Stomach (tissue), 8 donors: ENCODE measurements at regions not wholly inside any gene's neighbourhood (a gene's known extent, or its start where the extent isn't known, plus 50 kb on each side); places are given as distances from the start of the nearest gene placed in this dataset.
A peak's percentile ranks its signal among the peaks of the same experiment; 100 is the strongest.

Source experiments
- DNase-seq, 2 donors: peaks; one replicate each; pipeline versions ENCODE4 v3.0.0 to v3.0.0-alpha.2; 2013 to 2019
- H3K27ac ChIP-seq, 5 donors: fragments of 200-600 bp in 4 of 5; sonication (generic) in 4 of 5; one replicate each; pipeline ENCODE4 v1.5.1; 2013 to 2019; ENCODE audit warnings: mild to moderate bottlenecking in 1 of 5, moderate library complexity in 1 of 5
- H3K27me3 ChIP-seq, 3 donors: fragments of 200-600 bp; sonication (generic); one replicate each; pipeline ENCODE4 v1.5.1; 2017 to 2019; ENCODE audit warnings: mixed run types in 1 of 3
- H3K36me3 ChIP-seq, 4 donors: fragments of 200-600 bp; sonication (generic); 1 replicate in 3 of 4; 2 replicates in 1 of 4; pipeline ENCODE4 v1.5.1; 2016 to 2019
- H3K4me1 ChIP-seq, 4 donors: fragments of 200-600 bp; sonication (generic); one replicate each; pipeline ENCODE4 v1.5.1; 2016 to 2019
- H3K4me3 ChIP-seq, 4 donors: fragments of 200-600 bp; sonication (generic) in 3 of 4; one replicate each; pipeline ENCODE4 v1.5.1; 2016 to 2019; ENCODE audit warnings: mild to moderate bottlenecking in 1 of 4
- H3K9me3 ChIP-seq, 4 donors: fragments of 200-600 bp; sonication (generic); one replicate each; pipeline ENCODE4 v1.5.1; 2016 to 2019
- CTCF ChIP-seq, 7 experiments: fragments of 450-650 bp in 4 of 7; fragments of 200-600 bp in 3 of 7; sonication (generic) in 3 of 7; IDR thresholded peaks; one replicate each; pipeline ENCODE4 v1.5.1; 2016 to 2019; ENCODE audit warnings: antibody characterized with exemption in 7 of 7, control low read depth in 2 of 7, mild to moderate bottlenecking in 1 of 7
- EP300 ChIP-seq: sonication (generic); formaldehyde crosslinking; IDR thresholded peaks from one replicate; pipeline ENCODE4 v1.6.1; 2017; ENCODE audit warnings: antibody characterized with exemption
- POLR2A ChIP-seq, 4 donors: fragments of 450-650 bp; IDR thresholded peaks; one replicate each; pipeline ENCODE4 v1.6.1; 2016; ENCODE audit warnings: antibody characterized with exemption in 4 of 4, control low read depth in 2 of 4, mild to moderate bottlenecking in 1 of 4, moderate library complexity in 1 of 4
- POLR2AphosphoS5 ChIP-seq, 3 donors: sonication (generic); formaldehyde crosslinking; IDR thresholded peaks; one replicate each; pipeline ENCODE4 v1.6.1; 2016; ENCODE audit warnings: antibody characterized with exemption in 3 of 3
- WGBS, 5 donors: extraction: QIAGEN DNeasy Blood & Tissue Kit in 3 of 5; methylation state at CpG; one replicate each; pipeline versions ENCODE4 v1.1.5 to v1.1.7; 2013 to 2018; 5-methylcytosine and 5-hydroxymethylcytosine counted together
- intact Hi-C: fragments of 100-400 bp; cut with DNase I; formaldehyde crosslinking; loops from one replicate; pipeline ENCODE4 v1.15.1; 2023; ENCODE audit warnings: low total_unique reads
- donor health status: healthy with polysubstance abuse.
- donor health status: Bipolar disorder and iron deficiency.
- donor health status: healthy.

GRCh38 chr2:11068079-11068741, 87.1 kb upstream of the SLC66A3 start:
- Histone ChIP-seq H3K27ac (no peak overlapping the region), H3K9me3 (no peaks in the 10 kb centered on the region), H3K36me3 (no peaks in the 10 kb centered on the region), H3K4me3 (no peak overlapping the region), H3K27me3 (peaks cover 0 to 30% (median 0%) of the 10 kb centered on the region in 3 donors), H3K4me1 (peaks cover 0 to 4% (median 0%) of the 10 kb centered on the region in 4 donors)
- intact Hi-C loops, result no loop called here
- DNase-seq, result no peak
- 83 to 90% (median 86%) methylated on average over 11 of the region's 11 CpGs for WGBS, 5 donors
- TF ChIP-seq POLR2A (IDR thresholded peaks at IDR 0.05), result no peak
- TF ChIP-seq CTCF (IDR thresholded peaks at IDR 0.05), result no peak
- no peak for TF ChIP-seq POLR2AphosphoS5 (IDR thresholded peaks at IDR 0.05)
- no peak for TF ChIP-seq EP300

- Histone ChIP-seq H3K27ac (no peak overlapping the region), H3K4me1 (peaks cover 0 to 12% (median 0%) of the 10 kb centered on the region in 4 donors), H3K4me3 (no peak overlapping the region), H3K27me3 (peaks cover 0 to 30% (median 0%) of the 10 kb centered on the region in 3 donors), H3K36me3 (no peaks in the 10 kb centered on the region), H3K9me3 (no peaks in the 10 kb centered on the region)
- WGBS, 5 donors, result 90 to 93% (median 92%) methylated on average over 9 to 13 of the region's 13 CpGs
- DNase-seq, result no peak
- TF ChIP-seq POLR2A (IDR thresholded peaks at IDR 0.05), result no peak
- TF ChIP-seq CTCF (IDR thresholded peaks at IDR 0.05), result no peak
- TF ChIP-seq EP300, result no peak
- TF ChIP-seq POLR2AphosphoS5 (IDR thresholded peaks at IDR 0.05), result no peak
- intact Hi-C loops, result no loop called here
Observed at GRCh38 chr2:11068856-11069526, 86.3 kb upstream of the SLC66A3 start.

- intact Hi-C loops, result no loop called here
- no peaks in the 10 kb centered on the region for H3K9me3 ChIP-seq
- TF ChIP-seq POLR2A (IDR thresholded peaks at IDR 0.05), result no peak
- no peak for TF ChIP-seq EP300
- TF ChIP-seq CTCF (IDR thresholded peaks at IDR 0.05), result no peak
- TF ChIP-seq POLR2AphosphoS5 (IDR thresholded peaks at IDR 0.05), result no peak
- DNase-seq, result no peak
- H3K27me3 ChIP-seq, result peaks cover 0 to 30% (median 0%) of the 10 kb centered on the region in 3 donors
- no peak overlapping the region for H3K4me3 ChIP-seq
- no peak overlapping the region for H3K27ac ChIP-seq
- WGBS, 5 donors, result 86 to 94% (median 92%) methylated on average over 9 to 10 of the region's 10 CpGs
- H3K36me3 ChIP-seq, result no peaks in the 10 kb centered on the region
- peaks cover 0 to 12% (median 0%) of the 10 kb centered on the region in 4 donors for H3K4me1 ChIP-seq
Observed at GRCh38 chr2:11069566-11070185, 85.6 kb upstream of the SLC66A3 start.

- H3K9me3 ChIP-seq, result no peaks in the 10 kb centered on the region
- peak in 1 of 2 donors; percentile 52 for DNase-seq
- no peaks in the 10 kb centered on the region for H3K36me3 ChIP-seq
- peaks cover 0 to 30% (median 0%) of the 10 kb centered on the region in 3 donors for H3K27me3 ChIP-seq
- TF ChIP-seq POLR2A (IDR thresholded peaks at IDR 0.05), result no peak
- TF ChIP-seq CTCF (IDR thresholded peaks at IDR 0.05), result no peak
- TF ChIP-seq POLR2AphosphoS5 (IDR thresholded peaks at IDR 0.05), result no peak
- no peak for TF ChIP-seq EP300
- no peak overlapping the region for H3K27ac ChIP-seq
- H3K4me3 ChIP-seq, result no peak overlapping the region
- intact Hi-C loops, result no loop called here
- WGBS, 5 donors, result 34 to 50% (median 40%) methylated on average over 7 of the region's 7 CpGs
- H3K4me1 ChIP-seq, result peaks cover 0 to 12% (median 0%) of the 10 kb centered on the region in 4 donors
Observed at GRCh38 chr2:11071211-11071610, 84.1 kb upstream of the SLC66A3 start.
